ENCODE measurements at regions not wholly inside any gene's neighbourhood (a gene's known extent, or its start where the extent isn't known, plus 50 kb on each side); places are given as distances from the start of the nearest gene placed in this dataset.

- no peak for DNase-seq (ENCODE audit: low spot score)
Measured at GRCh38 chr4:14711259-14711658, 291.0 kb upstream of the CPEB2 start.

- DNase-seq (ENCODE audit: low spot score) = no peak
Measured at GRCh38 chr4:14716691-14717090, 285.6 kb upstream of the CPEB2 start.

- no peak for DNase-seq (ENCODE audit: low spot score)
Measured at GRCh38 chr4:14719053-14719452, 283.2 kb upstream of the CPEB2 start.

- DNase-seq (ENCODE audit: low spot score) = no peak
Measured at GRCh38 chr4:14726441-14726840, 275.8 kb upstream of the CPEB2 start.

GRCh38 chr4:14726877-14727361, 275.4 kb upstream of the CPEB2 start:
- DNase-seq (ENCODE audit: low spot score) = no peak

- DNase-seq (ENCODE audit: low spot score) = no peak
Measured at GRCh38 chr4:14729282-14730000, 272.8 kb upstream of the CPEB2 start.

GRCh38 chr4:14742054-14742453, 260.2 kb upstream of the CPEB2 start:
- DNase-seq (ENCODE audit: low spot score) = no peak

GRCh38 chr4:14743172-14743571, 259.1 kb upstream of the CPEB2 start:
- DNase-seq (ENCODE audit: low spot score) = no peak

GRCh38 chr4:14743601-14744000, 258.7 kb upstream of the CPEB2 start:
- no peak for DNase-seq (ENCODE audit: low spot score)

- no peak for DNase-seq (ENCODE audit: low spot score)
Measured at GRCh38 chr4:14744346-14744745, 257.9 kb upstream of the CPEB2 start.

- DNase-seq (ENCODE audit: low spot score) = no peak
Measured at GRCh38 chr4:14749910-14750309, 252.4 kb upstream of the CPEB2 start.

GRCh38 chr4:14752341-14753046, 249.8 kb upstream of the CPEB2 start:
- no peak for DNase-seq (ENCODE audit: low spot score)

- no peak for DNase-seq (ENCODE audit: low spot score)
Measured at GRCh38 chr4:14767142-14767541, 235.1 kb upstream of the CPEB2 start.

GRCh38 chr4:14768449-14768848, 233.8 kb upstream of the CPEB2 start:
- DNase-seq (ENCODE audit: low spot score) = no peak

GRCh38 chr4:14769993-14770392, 232.3 kb upstream of the CPEB2 start:
- DNase-seq (ENCODE audit: low spot score) = no peak

- no peak for DNase-seq (ENCODE audit: low spot score)
Measured at GRCh38 chr4:14771094-14771493, 231.2 kb upstream of the CPEB2 start.

- no peak for DNase-seq (ENCODE audit: low spot score)
Measured at GRCh38 chr4:14771504-14772175, 230.6 kb upstream of the CPEB2 start.

GRCh38 chr4:14772388-14772787, 229.9 kb upstream of the CPEB2 start:
- no peak for DNase-seq (ENCODE audit: low spot score)

GRCh38 chr4:14783011-14783877, 219.0 kb upstream of the CPEB2 start:
- no peak for DNase-seq (ENCODE audit: low spot score)

- no peak for DNase-seq (ENCODE audit: low spot score)
Measured at GRCh38 chr4:14787221-14787620, 215.1 kb upstream of the CPEB2 start.

- DNase-seq (ENCODE audit: low spot score) = no peak
Measured at GRCh38 chr4:14787894-14788293, 214.4 kb upstream of the CPEB2 start.

- no peak for DNase-seq (ENCODE audit: low spot score)
Measured at GRCh38 chr4:14790494-14790893, 211.8 kb upstream of the CPEB2 start.

All from ecto neural progenitor cell (in vitro differentiated cells).